ENCODE measurements at regions not wholly inside any gene's neighbourhood (a gene's known extent, or its start where the extent isn't known, plus 50 kb on each side); places are given as distances from the start of the nearest gene placed in this dataset.

DNA sequence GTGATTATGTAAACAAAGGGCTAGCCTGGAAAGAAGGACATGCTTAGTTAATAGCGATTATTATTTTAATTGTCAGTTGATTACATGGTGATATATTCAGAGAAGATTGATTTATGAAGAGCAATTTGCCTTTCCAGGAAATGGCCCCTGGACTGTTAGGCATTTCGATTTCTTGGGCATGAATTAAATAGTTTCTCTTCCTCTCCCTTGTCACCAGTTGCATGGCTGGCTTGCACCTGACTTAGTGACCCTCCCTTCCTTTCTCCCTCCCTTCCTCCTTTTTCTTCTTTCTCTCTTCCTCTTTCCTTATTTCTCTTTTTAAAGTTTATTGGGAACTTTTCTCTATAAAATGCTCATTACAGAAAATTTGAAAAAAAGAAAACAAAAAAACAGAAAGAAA lies 235.4 kb downstream of the CDC5L start:
- Histone ChIP-seq H3K4me1 (ENCODE audit: insufficient read depth, low read length) (no peaks in the 10 kb centered on the region), H3K9me3 (ENCODE audit: low read length) (no peaks in the 10 kb centered on the region), H3K36me3 (ENCODE audit: insufficient read depth, low read length) (no peaks in the 10 kb centered on the region), H3K27ac (ENCODE audit: low read depth, low read length) (no peak overlapping the region), H3K27me3 (ENCODE audit: insufficient read depth, low read length, poor library complexity, severe bottlenecking) (no peaks in the 10 kb centered on the region), H3K4me3 (ENCODE audit: low read length) (no peak overlapping the region)
- DNase-seq: no peak
- CTCF ChIA-PET: no interaction called here
- Mint-ChIP-seq H3K4me1 (no peaks in the 10 kb centered on the region), H3K27ac (no peak overlapping the region), H3K27me3 (peaks cover 7 to 22% of the 10 kb centered on the region in 2 donors), H3K36me3 (no peaks in the 10 kb centered on the region), H3K4me3 (no peak overlapping the region), H3K9me3 (no peaks in the 10 kb centered on the region)
- POLR2A ChIA-PET: no interaction called here

DNA sequence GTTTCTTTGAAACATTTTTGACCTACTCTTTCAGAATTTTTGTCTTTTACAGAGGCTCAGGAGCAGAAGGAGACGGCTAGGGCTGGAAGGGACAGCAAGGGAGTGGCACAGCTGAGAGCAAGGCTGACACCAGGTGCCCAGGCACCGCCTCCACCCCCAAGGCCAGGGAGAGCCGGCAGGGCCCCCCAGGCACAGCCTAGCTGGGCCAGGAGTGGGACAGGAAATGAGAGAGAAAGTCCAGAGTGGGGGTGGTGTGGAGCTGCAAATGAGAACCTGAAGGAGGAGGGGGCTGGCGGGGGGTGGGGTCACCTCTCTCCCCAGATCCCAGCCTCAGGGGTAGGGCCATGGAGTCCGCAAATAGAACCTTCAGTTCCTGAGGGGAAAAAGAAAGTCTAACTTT lies 236.7 kb downstream of the CDC5L start:
- POLR2A ChIA-PET: no interaction called here
- H3K27me3 ChIP-seq (ENCODE audit: insufficient read depth, low read length, poor library complexity, severe bottlenecking): no peaks in the 10 kb centered on the region
- CTCF ChIA-PET: no interaction called here
- Mint-ChIP-seq H3K27ac (no peak overlapping the region), H3K27me3 (peaks cover 12 to 21% of the 10 kb centered on the region in 2 donors), H3K36me3 (no peaks in the 10 kb centered on the region), H3K4me3 (no peak overlapping the region), H3K4me1 (no peaks in the 10 kb centered on the region), H3K9me3 (no peaks in the 10 kb centered on the region)
- no peaks in the 10 kb centered on the region for H3K36me3 ChIP-seq (ENCODE audit: insufficient read depth, low read length)
- H3K4me1 ChIP-seq (ENCODE audit: insufficient read depth, low read length): no peaks in the 10 kb centered on the region
- H3K27ac ChIP-seq (ENCODE audit: low read depth, low read length): no peak overlapping the region
- DNase-seq: no peak
- no peaks in the 10 kb centered on the region for H3K9me3 ChIP-seq (ENCODE audit: low read length)
- no peak overlapping the region for H3K4me3 ChIP-seq (ENCODE audit: low read length)

DNA sequence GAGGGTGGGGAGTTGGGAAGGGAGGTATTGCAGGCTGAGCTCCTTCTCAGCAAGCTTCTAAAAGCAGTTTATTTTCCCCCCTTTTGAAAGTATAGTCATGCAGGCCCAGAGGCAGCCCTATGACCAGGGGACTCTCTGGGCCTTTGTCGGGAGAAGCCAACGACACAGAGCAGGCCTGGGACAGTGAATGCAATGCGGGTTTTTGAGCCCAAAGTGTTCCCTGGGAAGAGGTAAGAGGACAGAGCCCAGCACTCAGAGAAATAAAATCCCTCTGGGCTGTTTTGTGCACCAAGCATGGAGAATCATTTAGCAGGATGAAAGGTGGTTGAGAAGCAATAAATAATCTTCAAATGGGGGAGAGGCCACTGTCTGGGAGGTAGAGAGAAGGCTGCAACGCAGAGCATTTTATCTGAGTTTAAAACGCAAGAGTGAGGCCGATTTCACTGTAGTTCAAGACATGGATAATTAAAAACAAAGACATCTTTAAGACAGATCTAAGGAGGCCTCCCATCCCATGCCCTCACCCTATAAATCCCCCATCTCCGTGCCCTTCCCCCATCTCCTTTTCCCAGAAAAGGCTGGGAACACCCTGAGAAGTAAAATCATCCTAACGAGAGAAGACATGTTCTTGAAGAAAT lies 237.5 kb downstream of the CDC5L start:
- ChIA-PET CTCF (no interaction called here), POLR2A (no interaction called here)
- Mint-ChIP-seq H3K4me3 (no peak overlapping the region), H3K36me3 (no peaks in the 10 kb centered on the region), H3K27me3 (peaks cover 14 to 19% of the 10 kb centered on the region in 2 donors), H3K27ac (no peak overlapping the region), H3K4me1 (no peaks in the 10 kb centered on the region), H3K9me3 (no peaks in the 10 kb centered on the region)
- Histone ChIP-seq H3K27ac (ENCODE audit: low read depth, low read length) (no peak overlapping the region), H3K27me3 (ENCODE audit: insufficient read depth, low read length, poor library complexity, severe bottlenecking) (no peaks in the 10 kb centered on the region), H3K9me3 (ENCODE audit: low read length) (no peaks in the 10 kb centered on the region), H3K4me3 (ENCODE audit: low read length) (no peak overlapping the region), H3K36me3 (ENCODE audit: insufficient read depth, low read length) (no peaks in the 10 kb centered on the region), H3K4me1 (ENCODE audit: insufficient read depth, low read length) (no peaks in the 10 kb centered on the region)
- DNase-seq: no peak

DNA sequence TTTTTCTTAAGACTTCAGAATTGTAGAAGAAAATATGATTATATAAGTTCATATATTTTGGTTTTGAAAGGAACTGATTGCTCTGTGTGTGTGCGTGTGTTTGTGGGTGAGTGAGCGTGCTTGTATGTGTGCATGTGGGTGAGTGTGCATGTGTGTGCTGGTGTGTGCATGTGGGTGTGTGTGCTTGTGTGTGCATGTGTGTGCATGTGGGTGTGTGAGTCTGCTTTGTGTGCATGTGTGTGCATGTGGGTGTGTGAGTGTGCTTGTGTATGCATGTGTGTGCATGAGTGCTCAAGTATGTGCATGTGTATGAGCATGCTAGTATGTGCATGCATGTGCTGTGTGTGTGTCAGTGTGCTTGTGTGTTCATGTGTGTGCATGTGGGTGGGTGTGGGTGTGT lies 238.5 kb downstream of the CDC5L start:
- DNase-seq: no peak
- ChIA-PET POLR2A (no interaction called here), CTCF (no interaction called here)
- Mint-ChIP-seq H3K27ac (no peak overlapping the region), H3K9me3 (no peaks in the 10 kb centered on the region), H3K4me1 (peaks cover 0 to 3% (median 0%) of the 10 kb centered on the region in 3 donors), H3K36me3 (no peaks in the 10 kb centered on the region), H3K27me3 (peaks cover 12 to 20% of the 10 kb centered on the region in 2 donors), H3K4me3 (no peak overlapping the region)
- no peak overlapping the region for H3K4me3 ChIP-seq (ENCODE audit: low read length)
- H3K27me3 ChIP-seq (ENCODE audit: insufficient read depth, low read length, poor library complexity, severe bottlenecking): no peaks in the 10 kb centered on the region
- H3K4me1 ChIP-seq (ENCODE audit: insufficient read depth, low read length): peaks cover 6% of the 10 kb centered on the region
- H3K27ac ChIP-seq (ENCODE audit: low read depth, low read length): no peak overlapping the region
- no peaks in the 10 kb centered on the region for H3K36me3 ChIP-seq (ENCODE audit: insufficient read depth, low read length)
- no peaks in the 10 kb centered on the region for H3K9me3 ChIP-seq (ENCODE audit: low read length)

DNA sequence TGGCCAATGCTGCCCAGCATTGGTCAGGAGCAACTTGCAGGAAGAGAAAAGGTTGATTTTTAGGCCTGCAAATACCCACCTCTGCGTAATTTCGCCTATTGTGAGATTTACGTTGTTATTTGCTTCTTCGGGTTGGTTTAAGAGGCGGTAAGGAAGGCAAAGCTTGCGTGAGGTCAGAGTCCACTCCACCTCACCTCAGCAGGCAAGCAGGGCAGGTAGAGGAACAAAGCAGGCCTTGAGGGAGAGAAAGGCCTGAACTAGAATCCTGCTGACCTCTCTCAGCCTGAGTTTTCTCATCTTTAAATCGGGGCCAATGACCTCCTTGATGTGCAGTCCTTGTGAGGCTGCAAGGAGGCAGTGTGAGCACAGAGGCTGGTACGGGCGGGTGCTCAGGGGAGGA lies 239.1 kb downstream of the CDC5L start:
- H3K4me3 Mint-ChIP-seq: no peak overlapping the region
- POLR2A ChIA-PET: no interaction called here
- H3K4me1 Mint-ChIP-seq: peaks cover 0 to 3% (median 0%) of the 10 kb centered on the region in 3 donors
- CTCF ChIA-PET: no interaction called here
- H3K9me3 Mint-ChIP-seq: no peaks in the 10 kb centered on the region
- H3K27ac Mint-ChIP-seq: no peak overlapping the region
- H3K4me3 ChIP-seq (ENCODE audit: low read length): no peak overlapping the region
- H3K27me3 ChIP-seq (ENCODE audit: insufficient read depth, low read length, poor library complexity, severe bottlenecking): no peaks in the 10 kb centered on the region
- no peaks in the 10 kb centered on the region for H3K9me3 ChIP-seq (ENCODE audit: low read length)
- no peaks in the 10 kb centered on the region for H3K36me3 ChIP-seq (ENCODE audit: insufficient read depth, low read length)
- H3K36me3 Mint-ChIP-seq: no peaks in the 10 kb centered on the region
- H3K4me1 ChIP-seq (ENCODE audit: insufficient read depth, low read length): peaks cover 6% of the 10 kb centered on the region
- no peak overlapping the region for H3K27ac ChIP-seq (ENCODE audit: low read depth, low read length)
- H3K27me3 Mint-ChIP-seq: peaks cover 15 to 26% of the 10 kb centered on the region in 2 donors
- DNase-seq: no peak

DNA sequence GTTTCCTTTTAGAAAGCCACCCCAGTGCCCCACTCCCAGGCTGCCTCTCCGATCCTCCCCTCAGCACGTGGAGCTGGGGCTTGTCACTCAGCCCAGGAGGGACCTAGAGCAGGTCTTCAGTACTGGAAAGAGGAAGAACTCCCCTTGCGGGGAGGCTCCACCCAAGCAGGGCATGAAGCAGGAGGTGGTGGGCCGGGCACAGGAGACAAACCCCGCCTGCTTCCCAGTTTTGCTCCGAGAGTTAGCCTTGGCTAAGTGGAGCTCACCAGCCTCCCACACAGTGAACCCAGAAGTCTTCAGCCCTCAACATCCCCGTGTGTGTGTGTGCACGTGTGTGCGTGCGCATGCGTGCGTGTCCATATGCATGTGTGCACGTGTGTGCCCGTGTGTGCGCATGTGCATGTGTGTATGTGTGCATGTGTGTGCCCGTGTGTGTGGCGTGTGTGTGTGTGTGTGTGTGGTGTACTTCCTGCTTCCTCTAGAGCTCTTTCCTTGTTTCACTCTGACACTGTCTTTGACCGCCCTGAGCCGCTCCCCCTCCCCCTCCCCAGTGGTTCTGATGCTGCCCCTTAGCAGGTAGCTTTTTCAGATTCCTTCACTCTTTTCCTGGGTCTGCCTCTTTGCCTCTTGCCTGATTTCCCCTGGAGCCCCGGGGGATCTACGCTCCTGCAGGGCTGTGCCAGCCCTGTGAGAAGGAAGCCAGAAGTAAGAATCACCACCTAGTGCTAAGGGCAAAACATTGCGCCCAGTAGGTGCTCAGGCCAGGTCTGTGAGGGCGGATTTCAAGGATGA lies 239.8 kb downstream of the CDC5L start:
- Histone ChIP-seq H3K27me3 (ENCODE audit: insufficient read depth, low read length, poor library complexity, severe bottlenecking) (no peaks in the 10 kb centered on the region), H3K4me1 (ENCODE audit: insufficient read depth, low read length) (peaks cover 6% of the 10 kb centered on the region), H3K4me3 (ENCODE audit: low read length) (no peak overlapping the region), H3K9me3 (ENCODE audit: low read length) (no peaks in the 10 kb centered on the region), H3K36me3 (ENCODE audit: insufficient read depth, low read length) (no peaks in the 10 kb centered on the region), H3K27ac (ENCODE audit: low read depth, low read length) (no peak overlapping the region)
- no peak overlapping the region for H3K27ac Mint-ChIP-seq
- H3K4me1 Mint-ChIP-seq: peaks cover 0 to 3% (median 0%) of the 10 kb centered on the region in 3 donors
- H3K9me3 Mint-ChIP-seq: no peaks in the 10 kb centered on the region
- ChIA-PET POLR2A (no interaction called here), CTCF (no interaction called here)
- H3K36me3 Mint-ChIP-seq: no peaks in the 10 kb centered on the region
- DNase-seq: no peak
- H3K4me3 Mint-ChIP-seq: no peak overlapping the region
- H3K27me3 Mint-ChIP-seq: peaks cover 14 to 27% of the 10 kb centered on the region in 2 donors

DNA sequence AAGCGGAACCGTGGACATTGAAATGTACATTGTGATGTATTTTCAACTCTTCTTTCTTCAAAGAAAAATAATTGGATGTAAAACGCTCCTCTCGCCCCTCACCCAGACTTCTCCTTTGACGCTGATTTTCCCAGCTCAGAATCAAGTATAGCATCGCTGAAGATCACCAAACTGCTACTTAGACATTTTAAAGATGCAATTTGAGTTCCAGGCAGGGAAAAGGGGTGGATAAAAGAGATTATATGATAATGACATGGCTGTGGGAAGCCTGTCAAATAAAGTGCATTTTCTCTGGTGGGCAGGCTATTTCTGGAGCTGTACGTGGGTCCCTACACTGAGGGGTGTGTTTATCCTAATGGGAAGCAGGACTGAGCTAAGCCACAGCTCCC lies 240.4 kb downstream of the CDC5L start:
- Mint-ChIP-seq H3K4me3 (no peak overlapping the region), H3K27me3 (peaks cover 14 to 29% of the 10 kb centered on the region in 2 donors), H3K27ac (no peak overlapping the region), H3K36me3 (no peaks in the 10 kb centered on the region), H3K4me1 (peaks cover 0 to 3% (median 0%) of the 10 kb centered on the region in 3 donors), H3K9me3 (no peaks in the 10 kb centered on the region)
- H3K36me3 ChIP-seq (ENCODE audit: insufficient read depth, low read length): no peaks in the 10 kb centered on the region
- H3K9me3 ChIP-seq (ENCODE audit: low read length): no peaks in the 10 kb centered on the region
- H3K4me1 ChIP-seq (ENCODE audit: insufficient read depth, low read length): peaks cover 6% of the 10 kb centered on the region
- H3K27ac ChIP-seq (ENCODE audit: low read depth, low read length): no peak overlapping the region
- no peaks in the 10 kb centered on the region for H3K27me3 ChIP-seq (ENCODE audit: insufficient read depth, low read length, poor library complexity, severe bottlenecking)
- POLR2A ChIA-PET: no interaction called here
- H3K4me3 ChIP-seq (ENCODE audit: low read length): no peak overlapping the region
- CTCF ChIA-PET: no interaction called here
- no peak for DNase-seq

DNA sequence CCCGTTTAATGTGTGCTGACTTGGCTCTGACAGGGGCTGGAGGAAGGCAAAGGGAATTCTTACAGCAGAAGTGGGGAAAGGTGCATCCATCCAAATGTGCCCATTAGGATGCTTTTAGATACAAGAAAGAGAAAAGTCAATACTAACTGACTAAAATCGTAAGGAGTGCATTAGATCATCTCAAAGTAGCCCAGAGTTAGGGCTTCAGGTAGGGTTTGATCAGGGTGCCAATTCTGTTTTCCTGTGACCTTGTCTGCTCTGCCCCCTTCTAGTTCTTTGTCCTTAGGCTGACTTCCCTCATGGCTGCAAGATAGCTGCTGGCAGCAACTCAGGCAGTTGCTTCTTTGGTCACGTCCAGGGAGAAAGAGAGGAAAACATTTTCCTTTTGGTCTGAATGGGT lies 240.8 kb downstream of the CDC5L start:
- no peaks in the 10 kb centered on the region for H3K9me3 Mint-ChIP-seq
- H3K4me3 Mint-ChIP-seq: no peak overlapping the region
- no peak overlapping the region for H3K27ac Mint-ChIP-seq
- peaks cover 0 to 3% (median 0%) of the 10 kb centered on the region in 3 donors for H3K4me1 Mint-ChIP-seq
- H3K4me3 ChIP-seq (ENCODE audit: low read length): no peak overlapping the region
- H3K4me1 ChIP-seq (ENCODE audit: insufficient read depth, low read length): peaks cover 6% of the 10 kb centered on the region
- no peak for DNase-seq
- H3K36me3 Mint-ChIP-seq: no peaks in the 10 kb centered on the region
- POLR2A ChIA-PET: no interaction called here
- H3K27me3 ChIP-seq (ENCODE audit: insufficient read depth, low read length, poor library complexity, severe bottlenecking): no peaks in the 10 kb centered on the region
- no peaks in the 10 kb centered on the region for H3K9me3 ChIP-seq (ENCODE audit: low read length)
- H3K27ac ChIP-seq (ENCODE audit: low read depth, low read length): no peak overlapping the region
- H3K36me3 ChIP-seq (ENCODE audit: insufficient read depth, low read length): no peaks in the 10 kb centered on the region
- peaks cover 11 to 33% of the 10 kb centered on the region in 2 donors for H3K27me3 Mint-ChIP-seq
- CTCF ChIA-PET: no interaction called here
